ENCODE measurements at regions not wholly inside any gene's neighbourhood (a gene's known extent, or its start where the extent isn't known, plus 50 kb on each side); places are given as distances from the start of the nearest gene placed in this dataset.

- TF ChIP-seq EGR1 (IDR thresholded peaks at IDR 0.05; ENCODE audit: borderline replicate concordance, low read depth, low read length) (no peak), RBBP5 (IDR thresholded peaks at IDR 0.05; ENCODE audit: borderline replicate concordance, low read depth, low read length) (no peak), RAD21 (IDR thresholded peaks at IDR 0.05 in 1 of 2, conservative IDR thresholded peaks at IDR 0.05 in 1 of 2; ENCODE audit: low read depth in 2 of 2, low read length in 2 of 2) (no peak)
- WGBS, 2 experiments (ENCODE audit: extremely low coverage in 1 of 2, insufficient coverage in 1 of 2, insufficient read length in 1 of 2, insufficient replicate concordance in 2 of 2, low coverage in 1 of 2, low lambda C conversion rate in 2 of 2, missing lambda C conversion rate in 1 of 2) = 90% methylated on average over 1 of the region's 1 CpG; no CpG with 5 or more reads in 1 of the 2 experiments
Observed at GRCh38 chr4:59608466-59608865, 1591.7 kb upstream of the ADGRL3 start.

More at GRCh38 chr4:59608466-59608865, 1591.7 kb upstream of the ADGRL3 start:
- H3K18ac ChIP-seq (ENCODE audit: extremely low read depth, low read length) = no peak overlapping the region
- H4K8ac ChIP-seq (ENCODE audit: extremely low read depth, insufficient read depth, low read length) = no peak overlapping the region
- H4K20me1 ChIP-seq (replicated peaks in 1 of 2; ENCODE audit: control insufficient read depth in 1 of 2, insufficient read depth in 2 of 2, low read length in 2 of 2) = no peaks in the 10 kb centered on the region
- no peak overlapping the region for H3K23ac ChIP-seq (ENCODE audit: insufficient read length)
- H3K9me3 ChIP-seq (ENCODE audit: insufficient read depth in 2 of 2, low read depth in 1 of 2, low read length in 1 of 2) = no peaks in the 10 kb centered on the region
- no peaks in the 10 kb centered on the region for H3K79me2 ChIP-seq (ENCODE audit: control insufficient read depth in 1 of 2, insufficient read depth in 2 of 2, low read length in 2 of 2)
- H2BK12ac ChIP-seq (ENCODE audit: low read depth, low read length) = no peak overlapping the region
- no peak overlapping the region for H3K27ac ChIP-seq (ENCODE audit: low read depth, low read length)
- no peak overlapping the region for H2BK120ac ChIP-seq (replicated peaks; ENCODE audit: low read depth, low read length)
- no peak overlapping the region for H4K91ac ChIP-seq (replicated peaks; ENCODE audit: insufficient read length, low read length)
- no peak overlapping the region for H3K56ac ChIP-seq (replicated peaks; ENCODE audit: insufficient read length, low read depth, low read length)
- no peak for DNase-seq (ENCODE audit: low read depth in 1 of 2, low spot score in 2 of 2)
- H3K27me3 ChIP-seq (replicated peaks in 1 of 4; ENCODE audit: control insufficient read depth in 3 of 4, extremely low read depth in 1 of 4, insufficient read depth in 3 of 4, low read length in 3 of 4) = no peaks in the 10 kb centered on the region
- H2AK5ac ChIP-seq (ENCODE audit: low read depth, low read length) = no peak overlapping the region
- ChIA-PET CTCF (ENCODE audit: partially characterized antibody) (interaction anchor here (1.0 kb wide), 1 partner anchor 8 kb away, joined by 3 read pairs; no protein-coding TSS in a partner anchor), POLR2A (ENCODE audit: partially characterized antibody) (no interaction called here)
- H2BK15ac ChIP-seq (ENCODE audit: low read length) = no peak overlapping the region
- H3K4me1 ChIP-seq (replicated peaks in 1 of 4; ENCODE audit: control insufficient read depth in 3 of 4, insufficient read depth in 4 of 4, low read length in 3 of 4) = no peaks in the 10 kb centered on the region
- H3K4me3 ChIP-seq (ENCODE audit: extremely low read depth in 1 of 4, insufficient read depth in 2 of 4, low read depth in 3 of 4, low read length in 4 of 4) = no peak overlapping the region
- no peak overlapping the region for H3K4me2 ChIP-seq (ENCODE audit: insufficient read depth in 1 of 2, low read depth in 2 of 2, low read length in 2 of 2)
- no peak overlapping the region for H2BK20ac ChIP-seq (ENCODE audit: low read length)
- H4K5ac ChIP-seq (ENCODE audit: insufficient read length, low read depth, low read length) = no peak overlapping the region
- H3K36me3 ChIP-seq (ENCODE audit: control insufficient read depth in 2 of 4, insufficient read depth in 4 of 4, low read length in 3 of 4) = no peaks in the 10 kb centered on the region
- no peaks in the 10 kb centered on the region for H3K23me2 ChIP-seq (ENCODE audit: low read depth, low read length)
- no peak for FAIRE-seq
- H3K14ac ChIP-seq (ENCODE audit: insufficient read length) = no peak overlapping the region
- H3K4ac ChIP-seq (replicated peaks; ENCODE audit: insufficient read length, low read depth, low read length) = no peak overlapping the region
- no peak overlapping the region for H2AFZ ChIP-seq (ENCODE audit: low read length)
- no peaks in the 10 kb centered on the region for H3K79me1 ChIP-seq (ENCODE audit: low read depth, low read length)
- no peak overlapping the region for H3K9ac ChIP-seq (replicated peaks in 1 of 4; ENCODE audit: extremely low read depth in 1 of 4, low read depth in 3 of 4, low read length in 3 of 4)
- H2BK5ac ChIP-seq (ENCODE audit: low read depth, low read length) = no peak overlapping the region
